NCI-H524 treated with DMSO at 0.1 percent for 48 hours (cell line): ENCODE measurements at regions not wholly inside any gene's neighbourhood (a gene's known extent, or its start where the extent isn't known, plus 50 kb on each side); places are given as distances from the start of the nearest gene placed in this dataset.
"Not testable (repeated sequence)": the region's sequence is repeated elsewhere in the genome, so short reads cannot be mapped to it uniquely, and the experiment has no call there.

ENCODE experiments used
- DNase-seq: peaks from one replicate; lab custom pipeline; 2025; lab: John Stamatoyannopoulos, UW

- no peak for DNase-seq
These were observed 161.7 kb upstream of the ARHGAP20 start for GRCh38 chr11:110873975-110874374.

DNA sequence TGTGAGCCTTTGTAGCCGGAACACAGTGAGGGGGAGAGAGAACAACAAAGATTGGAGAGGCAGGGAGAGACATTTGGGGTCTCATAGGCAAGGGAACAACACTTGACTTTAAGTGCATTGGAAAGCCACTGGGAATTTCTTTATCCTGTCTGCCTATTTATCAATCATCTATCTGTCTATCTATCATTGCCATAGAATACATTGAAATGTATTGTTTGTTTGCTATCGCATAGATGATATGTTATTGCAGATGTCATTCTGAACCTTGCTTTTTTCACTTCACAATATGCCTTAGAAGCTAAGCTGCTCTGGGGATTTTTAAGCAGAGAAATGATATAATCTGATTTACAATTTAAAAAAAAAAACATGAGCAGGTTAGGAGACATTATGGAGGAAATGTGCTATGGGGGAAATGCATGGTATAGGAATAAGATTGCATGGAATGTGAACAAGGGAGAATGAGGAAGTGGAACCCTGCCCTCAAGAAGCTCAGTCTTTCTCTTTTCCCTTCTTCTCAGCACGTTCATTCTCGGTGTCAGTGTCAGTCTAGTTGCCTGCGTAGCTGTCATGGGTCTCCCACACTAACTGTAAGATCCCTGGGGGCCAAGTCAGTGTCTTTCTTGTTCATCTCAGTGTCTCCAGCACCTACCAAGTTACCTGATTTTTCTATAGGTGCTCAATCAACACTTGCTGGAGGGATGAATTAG lies 158.7 kb upstream of the ARHGAP20 start:
- no peak for DNase-seq

DNA sequence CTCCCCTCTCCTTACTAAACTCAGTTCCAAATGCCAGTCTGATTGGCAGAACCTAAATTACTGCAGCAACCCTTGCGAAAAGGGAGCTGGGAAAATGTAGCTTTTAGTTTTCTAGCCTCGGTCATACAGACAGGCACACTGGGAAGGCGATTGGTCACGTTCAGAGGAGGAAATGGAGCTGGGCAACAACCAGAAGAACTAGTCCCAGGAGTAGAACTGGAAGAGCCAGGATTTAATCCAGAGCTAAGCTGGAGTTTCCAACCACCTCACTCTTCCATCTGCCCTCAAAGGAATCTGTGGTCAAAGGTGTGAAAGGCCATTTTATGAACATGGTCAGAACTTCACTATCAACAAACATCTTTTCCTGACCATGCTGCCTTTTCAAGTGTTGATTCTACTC lies 155.7 kb upstream of the ARHGAP20 start:
- DNase-seq: no peak

- no peak for DNase-seq
These were observed 153.8 kb upstream of the ARHGAP20 start for GRCh38 chr11:110866081-110866480.

GRCh38 chr11:110862407-110862806 lies 150.2 kb upstream of the ARHGAP20 start:
- no peak for DNase-seq

GRCh38 chr11:110860461-110860860 lies 148.2 kb upstream of the ARHGAP20 start:
- DNase-seq: no peak

- DNase-seq: no peak
These were observed 147.8 kb upstream of the ARHGAP20 start for GRCh38 chr11:110859998-110860397.

GRCh38 chr11:110859240-110859840 lies 147.1 kb upstream of the ARHGAP20 start:
- no peak for DNase-seq

DNA sequence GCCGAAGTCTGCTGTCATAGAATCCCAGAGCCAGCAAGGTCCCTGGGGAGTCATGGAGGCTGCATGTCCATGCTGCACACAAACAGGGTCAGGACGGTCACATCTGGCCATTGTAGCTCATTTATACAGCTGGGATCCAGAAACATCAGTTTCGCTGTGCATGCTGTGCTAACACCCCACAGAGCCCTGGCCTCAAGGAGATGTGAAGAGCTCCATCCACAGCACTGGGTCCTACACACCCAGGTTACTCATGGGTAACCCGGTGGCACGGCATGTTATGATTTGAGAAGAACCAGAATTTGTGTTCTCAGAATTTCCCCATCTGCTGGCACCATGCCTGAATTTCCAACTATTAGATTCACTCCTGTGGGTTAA lies 146.3 kb upstream of the ARHGAP20 start:
- no peak for DNase-seq

- no peak for DNase-seq
These were observed 145.8 kb upstream of the ARHGAP20 start for GRCh38 chr11:110857892-110858546.

- DNase-seq: no peak
These were observed 145.0 kb upstream of the ARHGAP20 start for GRCh38 chr11:110856996-110857812.

- DNase-seq: no peak
These were observed 144.1 kb upstream of the ARHGAP20 start for GRCh38 chr11:110856340-110856739.

DNA sequence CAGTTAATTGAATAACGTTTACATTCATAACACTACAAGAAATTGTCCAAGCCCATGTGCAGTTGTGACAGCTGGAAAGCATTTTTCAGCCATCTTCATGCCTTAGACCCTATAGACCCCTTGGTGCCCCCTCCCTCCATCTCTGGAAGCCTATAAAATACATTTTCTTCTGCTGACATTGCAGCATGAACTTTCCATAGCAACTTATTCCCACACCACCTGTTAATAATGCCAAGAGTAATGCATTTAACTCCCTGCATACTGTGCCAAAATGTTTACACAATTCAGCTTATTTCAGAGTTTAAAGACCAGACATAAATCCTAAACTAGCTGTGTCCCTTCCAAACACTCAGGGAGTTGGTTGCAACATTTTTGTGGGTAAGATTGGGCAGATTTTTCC lies 143.0 kb upstream of the ARHGAP20 start:
- no peak for DNase-seq

GRCh38 chr11:110852921-110853490 lies 140.8 kb upstream of the ARHGAP20 start:
- no peak for DNase-seq

DNA sequence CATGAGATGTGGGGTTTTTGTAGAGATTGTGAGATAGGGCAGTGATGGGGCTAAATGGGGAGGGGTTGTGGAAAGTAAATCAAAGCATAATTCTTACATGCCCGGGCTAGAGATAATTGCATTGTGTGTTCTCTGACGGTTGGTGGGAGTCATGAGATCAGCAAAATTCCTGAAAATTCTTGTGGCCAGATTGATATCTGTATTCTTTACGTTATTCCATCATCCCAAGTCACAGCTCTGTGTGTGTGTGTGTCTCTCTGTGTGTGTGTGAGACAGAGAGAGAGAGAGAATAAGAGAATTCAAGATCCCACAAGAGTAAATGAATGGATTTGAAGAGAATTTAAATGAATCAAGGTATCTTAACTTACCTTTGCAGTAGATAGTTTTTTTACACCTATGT lies 138.6 kb upstream of the ARHGAP20 start:
- no peak for DNase-seq

DNA sequence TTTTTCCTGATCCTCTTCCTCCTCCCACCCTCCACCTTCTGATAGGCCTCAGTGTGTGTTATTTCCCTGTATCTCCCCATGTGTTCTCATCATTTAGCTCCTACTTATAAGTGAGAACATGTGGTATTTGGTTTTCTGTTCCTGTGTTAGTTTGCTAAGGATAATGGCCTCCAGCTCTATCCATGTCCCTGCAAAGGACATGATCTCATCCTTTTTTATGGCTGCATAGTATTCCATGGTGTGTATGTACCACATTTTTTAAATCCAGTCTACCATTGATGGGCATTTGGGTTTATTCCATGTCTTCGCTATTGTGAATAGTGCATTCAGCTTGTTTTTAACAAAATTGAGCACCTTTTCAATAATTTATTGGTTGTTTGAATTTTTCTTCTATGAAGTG lies 130.8 kb upstream of the ARHGAP20 start:
- DNase-seq: not testable (repeated sequence)

DNA sequence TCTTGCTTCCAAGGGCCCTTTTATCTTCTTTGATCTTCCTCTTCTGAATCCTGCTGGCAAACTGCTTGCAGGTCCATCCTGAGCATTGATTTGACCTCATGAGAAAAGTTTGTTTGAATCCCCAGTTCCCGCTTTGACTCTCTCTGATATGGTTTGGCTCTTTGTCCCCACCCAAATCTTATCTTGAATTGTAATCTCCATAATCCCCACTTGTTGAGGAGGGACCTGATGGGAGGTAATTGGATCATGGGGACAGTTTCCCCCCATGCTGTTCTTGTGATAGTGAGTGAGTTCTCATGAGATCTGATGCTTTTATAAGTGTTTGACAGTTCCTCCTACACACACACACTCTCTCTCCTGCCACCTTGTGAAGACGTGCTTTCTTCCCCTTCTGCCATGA lies 126.6 kb upstream of the ARHGAP20 start:
- DNase-seq: no peak

DNA sequence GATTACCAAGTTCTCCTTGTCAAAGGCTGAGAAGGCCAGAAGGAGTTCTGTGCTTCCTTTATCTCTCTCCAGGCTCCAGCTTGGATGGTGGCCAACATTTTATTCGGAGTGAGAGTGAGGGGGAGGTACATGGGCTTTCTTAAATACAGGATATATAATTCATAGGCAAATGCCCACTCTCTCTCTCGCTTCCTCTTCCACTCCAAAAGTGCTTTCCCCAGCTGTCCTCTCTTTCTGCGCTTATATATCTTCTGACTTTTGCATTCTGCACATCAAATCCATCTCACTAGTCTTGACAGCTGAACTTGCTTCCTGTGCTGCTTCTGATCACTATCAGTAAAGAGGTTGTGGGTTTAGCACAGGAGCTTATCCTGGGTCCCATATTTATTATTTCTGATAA lies 125.4 kb upstream of the ARHGAP20 start:
- no peak for DNase-seq

GRCh38 chr11:110835106-110835505 lies 122.9 kb upstream of the ARHGAP20 start:
- DNase-seq: no peak

- DNase-seq: no peak
These were observed 120.8 kb upstream of the ARHGAP20 start for GRCh38 chr11:110833033-110833484.

GRCh38 chr11:110832539-110832938 lies 120.3 kb upstream of the ARHGAP20 start:
- no peak for DNase-seq

DNA sequence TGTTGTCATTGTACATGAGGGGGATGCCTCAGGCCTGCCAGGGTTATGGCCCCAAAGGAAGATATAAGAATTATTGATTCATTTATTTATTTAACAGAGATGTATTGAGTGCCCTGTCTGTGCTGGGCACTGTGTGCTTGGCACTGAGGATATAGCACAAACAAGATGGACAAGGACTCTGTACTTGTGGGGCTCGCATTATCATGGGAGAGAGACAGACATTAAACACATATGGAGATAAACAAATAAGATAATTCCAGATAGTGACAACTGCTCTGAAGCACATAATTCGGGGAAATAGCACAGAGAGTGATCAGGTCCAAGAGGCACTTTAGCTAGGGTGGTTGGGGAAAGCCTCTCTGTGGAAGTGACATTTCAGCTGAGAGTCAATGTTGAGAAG lies 119.8 kb upstream of the ARHGAP20 start:
- DNase-seq: no peak
